Lower leg skin (tissue), 3 donors: ENCODE measurements at regions not wholly inside any gene's neighbourhood (a gene's known extent, or its start where the extent isn't known, plus 50 kb on each side); places are given as distances from the start of the nearest gene placed in this dataset.

Source experiments
- CTCF ChIP-seq, 3 donors: fragments of 450-650 bp; IDR thresholded peaks; one replicate each; pipeline ENCODE4 v1.5.1; 2016; ENCODE audit warnings: antibody characterized with exemption in 3 of 3, mild to moderate bottlenecking in 3 of 3, moderate library complexity in 2 of 3
- POLR2A ChIP-seq, 2 donors: fragments of 450-650 bp; IDR thresholded peaks; one replicate each; pipeline ENCODE4 v1.6.1; 2016 to 2017; ENCODE audit warnings: antibody characterized with exemption in 2 of 2, mild to moderate bottlenecking in 1 of 2, moderate library complexity in 1 of 2

- no peak for TF ChIP-seq CTCF (IDR thresholded peaks at IDR 0.05)
- TF ChIP-seq POLR2A (IDR thresholded peaks at IDR 0.05), result no peak
Measured at GRCh38 chr16:22762486-22762885, 51.5 kb upstream of the HS3ST2 start.
